ENCODE measurements at regions not wholly inside any gene's neighbourhood (a gene's known extent, or its start where the extent isn't known, plus 50 kb on each side); places are given as distances from the start of the nearest gene placed in this dataset.
"Not testable (repeated sequence)": the region's sequence is repeated elsewhere in the genome, so short reads cannot be mapped to it uniquely, and the experiment has no call there.

DNA sequence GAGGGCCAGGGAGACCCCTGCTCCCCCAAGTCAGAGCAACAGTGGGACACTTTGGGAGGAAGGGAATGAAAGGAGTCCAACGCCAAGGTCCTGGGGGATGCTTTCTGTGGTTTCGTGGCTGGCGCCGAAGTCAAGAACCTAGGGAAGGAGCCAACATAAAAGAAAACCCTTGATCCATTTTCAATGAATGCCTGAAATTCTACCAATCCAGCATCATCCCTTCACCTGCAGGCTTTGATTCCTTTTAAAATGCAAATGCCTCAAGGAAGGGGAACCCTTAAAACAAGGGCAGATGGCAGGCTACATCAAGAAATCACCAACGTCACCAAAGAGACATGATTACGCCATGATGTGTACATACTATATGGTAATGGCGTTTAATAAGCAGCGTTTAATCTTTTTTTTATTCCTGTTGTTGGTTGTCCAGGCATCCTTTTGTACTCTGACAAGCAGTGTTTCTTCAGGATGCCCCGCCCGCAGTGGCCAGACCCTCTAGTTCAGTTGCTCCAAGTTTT, 123.3 kb upstream of the SLC1A4 start:
- peaks cover 5% of the 10 kb centered on the region for H3K27me3 Mint-ChIP-seq
- peaks cover 1% of the 10 kb centered on the region for H3K4me1 Mint-ChIP-seq (ENCODE audit: low read depth)
- H3K9me3 Mint-ChIP-seq (ENCODE audit: low read depth), result no peaks in the 10 kb centered on the region
- H3K4me3 Mint-ChIP-seq, result peak overlapping the region; percentile 33
- no peak overlapping the region for H3K27ac Mint-ChIP-seq
- no peaks in the 10 kb centered on the region for H3K36me3 Mint-ChIP-seq

DNA sequence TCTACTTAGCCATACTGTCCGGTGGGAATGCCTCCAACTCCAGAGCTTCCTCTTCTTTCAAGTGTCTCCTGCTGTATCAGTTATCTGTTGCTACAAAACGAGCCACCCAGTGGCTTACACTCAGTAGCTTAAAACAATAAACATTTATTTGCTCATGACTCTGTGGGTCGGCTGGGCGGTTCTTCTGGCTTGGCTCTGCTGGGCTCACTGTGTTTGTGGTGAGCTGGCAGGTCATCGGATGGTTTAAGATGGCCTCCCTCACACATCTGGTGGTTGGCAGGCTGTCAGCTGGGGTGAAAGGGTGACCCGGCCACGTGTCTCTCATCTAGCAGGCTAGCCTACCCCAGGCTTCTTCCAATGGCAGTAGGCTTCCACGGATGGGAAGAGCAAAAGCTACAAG, 122.4 kb upstream of the SLC1A4 start:
- Mint-ChIP-seq H3K4me3 (peak overlapping the region; percentile 25), H3K27ac (no peak overlapping the region), H3K36me3 (no peaks in the 10 kb centered on the region), H3K9me3 (ENCODE audit: low read depth) (no peaks in the 10 kb centered on the region), H3K4me1 (ENCODE audit: low read depth) (peaks cover 1% of the 10 kb centered on the region), H3K27me3 (peaks cover 5% of the 10 kb centered on the region)

DNA sequence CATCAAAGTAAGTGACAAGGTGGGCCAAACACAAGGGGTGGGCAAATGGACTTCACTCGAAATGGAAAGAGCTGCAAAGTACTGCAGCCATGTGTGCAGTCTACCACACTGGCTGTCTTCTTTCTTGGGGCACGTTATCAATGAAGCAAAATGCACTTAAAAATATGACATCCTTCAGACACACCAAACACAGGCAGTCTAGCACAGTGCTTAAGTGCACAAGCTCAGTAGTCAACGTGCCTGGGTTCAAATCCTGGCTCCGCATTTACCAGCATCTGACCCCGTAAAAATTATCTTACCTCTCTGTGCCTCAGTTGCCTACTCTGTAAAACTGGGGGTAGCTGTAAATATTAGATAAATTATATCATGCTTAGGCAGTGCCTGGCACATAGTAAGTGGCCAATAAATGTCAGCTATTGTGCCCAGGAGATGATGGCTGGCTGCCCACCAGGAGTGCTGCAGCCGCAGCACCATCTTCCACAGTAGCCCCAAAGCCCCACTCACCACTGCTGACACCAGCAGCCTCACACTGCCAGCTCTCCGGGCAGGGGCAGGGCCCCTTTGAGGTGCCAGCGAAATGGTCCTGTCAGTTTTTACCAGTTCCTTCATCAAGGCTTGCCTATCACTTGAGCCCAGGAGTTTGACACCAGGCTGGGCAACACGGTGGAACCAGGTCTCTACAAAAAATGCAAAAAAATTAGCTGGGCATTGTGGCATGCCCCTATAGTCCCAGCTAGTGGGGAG, 121.8 kb upstream of the SLC1A4 start:
- peaks cover 5% of the 10 kb centered on the region for H3K27me3 Mint-ChIP-seq
- no peak overlapping the region for H3K4me3 Mint-ChIP-seq

DNA sequence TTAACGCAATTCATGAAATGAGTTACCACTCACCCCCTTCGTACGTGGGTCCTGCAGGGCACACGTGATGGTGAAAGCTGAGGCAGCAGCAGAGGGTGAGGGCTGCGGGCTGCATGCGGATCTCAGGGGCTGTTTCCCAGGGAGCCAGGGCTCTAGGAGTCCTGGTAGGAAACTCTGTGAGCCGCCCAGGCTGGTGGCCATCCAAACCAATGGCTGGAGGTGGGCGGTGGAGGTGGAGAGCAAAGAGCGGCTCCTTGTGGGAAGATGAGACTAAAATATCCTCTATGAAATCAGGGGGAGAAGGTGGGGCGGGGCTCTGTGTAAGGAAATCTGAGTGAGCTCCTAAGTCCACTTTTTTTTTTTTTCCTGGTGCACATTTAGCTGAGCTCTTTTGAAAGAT, 120.1 kb upstream of the SLC1A4 start:
- H3K4me3 Mint-ChIP-seq, result no peak overlapping the region
- no peak overlapping the region for H3K27ac Mint-ChIP-seq
- H3K36me3 Mint-ChIP-seq, result no peaks in the 10 kb centered on the region
- H3K4me1 Mint-ChIP-seq (ENCODE audit: low read depth), result peaks cover 3% of the 10 kb centered on the region
- H3K27me3 Mint-ChIP-seq, result peaks cover 5% of the 10 kb centered on the region
- H3K9me3 Mint-ChIP-seq (ENCODE audit: low read depth), result no peaks in the 10 kb centered on the region

More for the DNA sequence above, 121.8 kb upstream of the SLC1A4 start:
- Mint-ChIP-seq H3K9me3 (ENCODE audit: low read depth) (no peaks in the 10 kb centered on the region), H3K4me1 (ENCODE audit: low read depth) (peaks cover 1% of the 10 kb centered on the region), H3K27ac (no peak overlapping the region), H3K36me3 (no peaks in the 10 kb centered on the region)

DNA sequence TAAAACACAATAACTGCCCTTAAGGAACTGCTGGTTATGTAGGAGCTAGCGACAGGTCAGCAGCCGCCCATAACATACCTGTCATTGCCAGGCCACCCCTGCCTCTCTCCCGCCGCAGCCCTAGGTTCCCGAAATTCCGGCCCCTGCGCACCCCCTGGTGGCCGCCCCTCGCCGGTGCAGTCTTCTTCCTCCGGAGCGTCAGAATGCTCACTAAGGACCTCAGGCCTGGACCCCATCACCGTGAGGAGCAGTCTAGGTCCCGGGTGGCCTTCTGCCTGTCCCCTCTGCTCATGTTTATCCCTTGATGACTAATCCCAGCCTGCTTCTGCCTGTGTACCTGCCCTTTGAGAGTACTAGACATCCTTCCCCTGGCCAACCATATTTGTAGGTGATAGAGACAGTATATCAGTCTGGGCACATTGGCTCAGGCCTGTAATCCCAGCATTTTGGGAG, 115.7 kb upstream of the SLC1A4 start:
- peaks cover 2% of the 10 kb centered on the region for H3K4me1 Mint-ChIP-seq (ENCODE audit: low read depth)
- no peaks in the 10 kb centered on the region for H3K9me3 Mint-ChIP-seq (ENCODE audit: low read depth)
- no peak overlapping the region for H3K4me3 Mint-ChIP-seq
- no peaks in the 10 kb centered on the region for H3K36me3 Mint-ChIP-seq
- peaks cover 1% of the 10 kb centered on the region for H3K27me3 Mint-ChIP-seq
- no peak overlapping the region for H3K27ac Mint-ChIP-seq

DNA sequence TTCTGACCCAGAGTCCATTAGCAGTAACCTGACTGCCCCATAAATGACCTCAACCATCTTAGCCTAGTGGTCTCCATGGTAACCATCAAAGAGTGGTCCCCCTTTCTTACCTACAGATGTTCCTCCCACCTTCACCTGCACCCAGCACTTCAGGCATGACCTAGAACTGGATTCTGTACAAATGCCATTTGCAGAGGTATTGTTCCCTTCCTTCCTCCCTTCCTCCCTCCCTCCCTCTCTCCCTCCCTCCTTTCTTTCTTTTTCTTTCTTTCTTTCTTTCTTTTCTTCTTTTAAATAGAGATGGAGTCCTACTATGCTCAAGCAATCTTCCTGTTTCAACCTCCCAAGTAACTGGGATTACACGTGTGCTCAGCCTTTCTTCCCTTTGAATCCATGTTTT, 114.6 kb upstream of the SLC1A4 start:
- no peaks in the 10 kb centered on the region for H3K9me3 Mint-ChIP-seq (ENCODE audit: low read depth)

DNA sequence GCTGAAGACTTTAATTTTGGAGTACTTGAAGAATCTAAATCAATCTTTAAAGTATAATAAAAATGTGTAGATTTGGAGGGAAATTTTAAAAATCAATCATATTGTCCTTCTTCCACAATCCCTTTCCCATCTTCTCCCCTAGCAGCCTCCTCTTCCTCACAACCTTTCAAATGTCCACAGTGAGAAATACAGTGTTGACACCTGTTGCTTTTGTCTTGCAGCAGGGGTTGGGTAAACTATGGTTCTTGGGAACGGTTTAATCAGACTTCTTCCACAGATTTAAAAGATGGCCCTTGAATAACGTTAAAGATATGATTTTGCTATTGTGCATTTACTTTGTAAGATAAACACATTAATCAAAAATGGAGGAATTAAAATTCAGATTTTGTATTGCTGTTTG, 113.8 kb upstream of the SLC1A4 start:
- no peaks in the 10 kb centered on the region for H3K9me3 Mint-ChIP-seq (ENCODE audit: low read depth)
- H3K27me3 Mint-ChIP-seq, result peaks cover 1% of the 10 kb centered on the region
- H3K36me3 Mint-ChIP-seq, result no peaks in the 10 kb centered on the region
- H3K4me1 Mint-ChIP-seq (ENCODE audit: low read depth), result peaks cover 2% of the 10 kb centered on the region
- H3K4me3 Mint-ChIP-seq, result no peak overlapping the region
- H3K27ac Mint-ChIP-seq, result no peak overlapping the region

More for the DNA sequence above, 114.6 kb upstream of the SLC1A4 start:
- H3K4me1 Mint-ChIP-seq (ENCODE audit: low read depth), result peaks cover 2% of the 10 kb centered on the region
- no peak overlapping the region for H3K27ac Mint-ChIP-seq
- no peak overlapping the region for H3K4me3 Mint-ChIP-seq
- H3K36me3 Mint-ChIP-seq, result no peaks in the 10 kb centered on the region
- H3K27me3 Mint-ChIP-seq, result peaks cover 1% of the 10 kb centered on the region

DNA sequence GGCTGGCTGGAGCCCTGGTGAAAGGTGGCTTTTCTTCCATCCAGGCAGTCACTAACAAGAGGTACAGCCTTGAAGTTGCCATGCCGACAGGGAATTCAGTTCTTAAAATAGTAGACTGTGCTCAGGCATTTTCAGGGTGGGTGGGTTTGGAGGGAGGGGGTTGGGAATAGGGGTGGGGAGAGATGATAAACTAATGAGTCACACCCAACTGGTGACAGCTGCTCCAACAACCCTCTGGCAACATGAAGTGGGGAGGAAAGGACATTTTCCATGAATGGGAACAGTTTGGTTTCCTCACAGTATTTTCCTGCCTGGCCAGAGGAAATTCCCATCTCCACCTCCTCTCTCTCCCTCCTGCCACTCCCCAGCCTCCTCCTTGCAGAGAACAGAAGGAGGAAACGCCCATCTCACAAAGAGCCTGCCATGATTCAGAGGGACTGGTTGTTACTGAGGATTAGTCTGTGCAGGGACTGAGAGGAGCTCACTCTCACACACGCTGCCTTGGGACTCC, 113.0 kb upstream of the SLC1A4 start:
- Mint-ChIP-seq H3K36me3 (no peaks in the 10 kb centered on the region), H3K27ac (no peak overlapping the region), H3K4me1 (ENCODE audit: low read depth) (peaks cover 4% of the 10 kb centered on the region), H3K4me3 (no peak overlapping the region), H3K27me3 (peaks cover 1% of the 10 kb centered on the region), H3K9me3 (ENCODE audit: low read depth) (no peaks in the 10 kb centered on the region)

DNA sequence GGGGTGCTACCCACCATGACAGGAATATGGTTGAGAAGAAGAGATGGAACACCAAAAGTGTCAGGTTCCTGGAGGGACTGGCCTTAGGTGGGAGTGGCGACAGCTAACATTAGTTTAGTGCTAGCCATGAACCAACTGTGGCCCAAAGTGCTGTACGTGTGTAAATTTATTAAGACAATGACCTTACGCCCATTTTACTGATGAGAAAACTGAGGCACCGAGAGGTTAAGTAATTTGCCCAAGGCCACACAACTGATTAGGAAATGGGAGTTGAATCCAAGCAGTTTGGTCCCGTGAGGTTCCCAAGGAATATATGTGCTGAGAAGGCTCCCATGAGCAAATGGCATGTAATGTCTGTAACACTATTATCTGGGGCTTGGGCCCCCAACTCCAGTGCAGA, 109.5 kb upstream of the SLC1A4 start:
- peaks cover 1% of the 10 kb centered on the region for H3K27me3 Mint-ChIP-seq
- peaks cover 6% of the 10 kb centered on the region for H3K4me1 Mint-ChIP-seq (ENCODE audit: low read depth)
- H3K9me3 Mint-ChIP-seq (ENCODE audit: low read depth), result no peaks in the 10 kb centered on the region
- H3K27ac Mint-ChIP-seq, result no peak overlapping the region
- no peak overlapping the region for H3K4me3 Mint-ChIP-seq
- H3K36me3 Mint-ChIP-seq, result no peaks in the 10 kb centered on the region

DNA sequence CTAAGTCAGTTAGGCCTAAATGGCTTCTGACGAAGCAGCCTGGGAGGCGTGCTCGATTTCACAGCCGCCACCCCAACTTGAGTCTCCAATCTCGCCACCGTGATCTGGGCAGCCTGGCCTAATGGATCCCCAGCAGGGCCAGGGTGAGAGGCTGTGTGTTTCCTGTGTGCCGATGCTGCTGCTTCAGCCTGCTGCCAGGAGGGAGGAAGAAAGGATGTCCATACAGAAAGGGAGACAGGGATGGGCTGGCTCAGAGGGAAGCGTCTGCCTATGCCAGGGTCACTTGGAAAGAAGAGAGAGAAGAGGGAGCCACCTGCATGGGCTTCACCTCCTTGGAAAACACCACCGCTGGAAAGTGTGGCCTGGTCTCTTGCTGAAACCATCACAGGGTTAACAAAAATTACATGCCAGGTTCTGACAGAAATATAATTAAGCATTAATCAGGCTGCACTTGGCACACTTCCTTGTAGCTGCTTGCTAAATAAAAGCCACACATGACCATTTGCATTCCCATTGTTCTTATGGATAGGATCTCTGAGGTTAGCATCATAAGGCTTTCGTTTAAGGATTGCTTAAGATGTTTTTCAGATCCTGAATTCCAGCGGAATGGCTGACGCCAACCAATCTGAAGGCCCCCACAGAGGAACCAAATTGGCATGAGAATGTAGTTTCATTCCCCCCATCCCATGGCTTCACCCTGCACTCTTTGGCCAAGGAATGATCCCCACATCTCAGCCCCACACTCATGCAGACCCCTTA, 108.8 kb upstream of the SLC1A4 start:
- Mint-ChIP-seq H3K4me3 (no peak overlapping the region), H3K9me3 (ENCODE audit: low read depth) (no peaks in the 10 kb centered on the region), H3K36me3 (no peaks in the 10 kb centered on the region), H3K27me3 (no peaks in the 10 kb centered on the region), H3K4me1 (ENCODE audit: low read depth) (peaks cover 6% of the 10 kb centered on the region), H3K27ac (no peak overlapping the region)

DNA sequence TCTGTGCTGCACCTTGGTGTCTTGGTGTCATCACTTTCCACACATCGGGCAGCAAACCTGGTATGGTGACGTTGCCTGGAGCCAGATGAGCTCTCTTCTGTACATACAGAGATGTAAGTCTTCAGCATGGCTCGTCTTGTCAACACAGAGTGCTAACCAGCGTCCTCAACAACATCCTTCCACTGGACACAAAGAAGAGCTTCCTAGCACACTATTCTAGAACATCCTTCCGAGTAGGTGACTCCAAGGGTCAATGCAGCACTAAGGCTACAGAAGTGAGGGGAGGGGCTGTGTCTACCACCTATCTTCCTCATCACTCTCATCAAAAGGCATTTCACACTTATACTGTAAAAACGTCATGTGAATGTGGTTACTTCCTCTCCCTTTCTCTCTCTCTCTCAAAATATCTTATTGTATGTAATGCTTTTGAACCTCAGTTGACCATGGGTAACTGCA, 108.1 kb upstream of the SLC1A4 start:
- Mint-ChIP-seq H3K27ac (no peak overlapping the region), H3K4me3 (no peak overlapping the region), H3K36me3 (no peaks in the 10 kb centered on the region), H3K27me3 (no peaks in the 10 kb centered on the region), H3K4me1 (ENCODE audit: low read depth) (peaks cover 6% of the 10 kb centered on the region), H3K9me3 (ENCODE audit: low read depth) (no peaks in the 10 kb centered on the region)

DNA sequence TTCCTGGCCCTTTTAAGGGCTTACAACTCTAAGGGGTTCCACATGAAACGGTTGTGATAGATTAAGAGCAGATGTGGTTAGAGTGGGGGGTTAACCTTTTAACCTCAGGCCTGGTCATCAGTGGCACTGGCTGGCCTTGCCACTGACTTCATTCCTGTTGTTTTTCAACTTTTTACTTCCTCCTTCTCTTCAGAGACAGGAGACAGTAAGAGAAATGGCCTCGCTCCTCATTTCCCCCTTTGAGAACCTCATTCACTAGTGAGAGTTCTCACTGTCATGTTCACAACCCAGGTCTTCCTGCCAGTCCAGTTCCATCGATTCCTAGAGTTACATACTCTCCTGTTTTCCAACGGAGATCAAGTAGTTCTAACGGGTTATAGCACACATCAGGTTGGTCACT, 101.6 kb upstream of the SLC1A4 start:
- no peak overlapping the region for H3K27ac Mint-ChIP-seq
- peaks cover 2% of the 10 kb centered on the region for H3K36me3 Mint-ChIP-seq
- no peaks in the 10 kb centered on the region for H3K9me3 Mint-ChIP-seq (ENCODE audit: low read depth)
- no peaks in the 10 kb centered on the region for H3K4me1 Mint-ChIP-seq (ENCODE audit: low read depth)
- H3K27me3 Mint-ChIP-seq, result peaks cover 3% of the 10 kb centered on the region
- H3K4me3 Mint-ChIP-seq, result no peak overlapping the region

DNA sequence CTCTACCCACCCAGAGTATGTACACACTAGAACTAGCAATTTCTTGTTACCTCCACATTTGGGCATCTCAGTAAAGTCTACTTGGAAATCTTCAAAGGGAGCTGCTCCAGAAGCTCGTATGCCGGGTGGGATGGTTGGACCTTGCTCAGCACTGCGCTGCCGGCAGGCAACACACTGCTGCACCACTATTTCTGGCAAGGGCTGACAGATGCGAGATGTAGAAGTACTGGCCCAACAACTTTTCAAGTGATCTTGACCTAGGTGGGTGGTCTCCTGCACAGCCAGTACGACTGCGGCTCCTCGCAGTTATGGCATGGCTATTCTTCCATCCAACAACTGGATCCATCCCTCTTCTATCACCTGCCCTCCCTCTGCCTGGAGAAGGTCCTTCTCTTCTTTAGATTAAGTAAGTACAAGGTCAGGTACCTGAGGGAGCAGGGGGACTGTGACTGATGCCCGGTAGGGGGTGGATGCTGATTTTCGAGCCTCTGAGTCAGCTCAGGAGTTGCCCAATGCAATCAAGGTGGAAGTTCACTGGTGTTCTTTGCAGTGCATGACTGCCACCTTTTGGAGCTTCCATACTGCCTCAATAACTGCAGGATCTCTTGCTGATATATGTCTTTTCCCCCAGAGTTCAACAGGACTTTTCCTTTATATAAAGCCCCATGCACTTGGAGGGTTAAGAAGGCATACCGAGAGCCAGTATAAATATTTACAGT, 100.4 kb upstream of the SLC1A4 start:
- no peaks in the 10 kb centered on the region for H3K9me3 Mint-ChIP-seq (ENCODE audit: low read depth)
- peaks cover 6% of the 10 kb centered on the region for H3K27me3 Mint-ChIP-seq
- no peak overlapping the region for H3K27ac Mint-ChIP-seq
- peaks cover 2% of the 10 kb centered on the region for H3K36me3 Mint-ChIP-seq
- H3K4me3 Mint-ChIP-seq, result no peak overlapping the region
- H3K4me1 Mint-ChIP-seq (ENCODE audit: low read depth), result no peaks in the 10 kb centered on the region

DNA sequence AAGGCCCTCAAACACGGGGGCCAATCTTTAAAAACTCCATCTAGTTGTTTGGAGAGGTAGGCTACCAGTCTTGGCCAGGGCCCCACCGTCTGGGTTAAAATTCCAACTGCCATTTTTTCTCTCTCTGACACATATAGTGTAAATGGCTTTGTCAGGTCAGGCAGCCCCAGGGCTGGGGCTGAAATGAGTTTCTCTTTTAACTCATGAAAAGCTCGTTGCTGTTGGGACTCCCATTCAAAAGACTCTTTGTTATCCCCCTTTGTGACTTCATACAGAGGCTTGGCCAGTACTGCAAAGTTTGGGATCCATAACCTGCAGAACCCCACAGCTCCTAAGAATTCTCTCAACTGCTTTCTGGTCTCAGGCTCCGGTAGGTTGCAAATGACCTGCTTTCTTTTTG, 99.4 kb upstream of the SLC1A4 start:
- Mint-ChIP-seq H3K9me3 (ENCODE audit: low read depth) (no peaks in the 10 kb centered on the region), H3K36me3 (peaks cover 2% of the 10 kb centered on the region), H3K27ac (no peak overlapping the region), H3K27me3 (peaks cover 6% of the 10 kb centered on the region), H3K4me3 (no peak overlapping the region), H3K4me1 (ENCODE audit: low read depth) (no peaks in the 10 kb centered on the region)

DNA sequence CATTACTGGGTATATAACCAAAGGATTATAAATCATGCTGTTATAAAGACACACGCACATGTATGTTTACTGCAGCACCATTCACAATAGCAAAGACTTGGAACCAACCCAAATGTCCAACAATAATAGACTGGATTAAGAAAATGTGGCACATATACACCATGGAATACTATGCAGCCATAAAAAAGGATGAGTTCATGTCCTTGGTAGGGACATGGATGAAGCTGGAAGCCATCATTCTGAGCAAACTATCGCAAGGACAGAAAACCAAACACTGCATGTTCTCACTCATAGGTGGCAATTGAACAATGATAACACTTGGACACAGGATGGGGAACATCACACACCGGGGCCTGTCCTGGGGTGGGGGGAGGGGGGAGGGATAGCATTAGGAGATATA, 92.6 kb upstream of the SLC1A4 start:
- H3K27ac Mint-ChIP-seq; H3K4me1 Mint-ChIP-seq (ENCODE audit: low read depth); H3K4me3 Mint-ChIP-seq; H3K9me3 Mint-ChIP-seq (ENCODE audit: low read depth); H3K36me3 Mint-ChIP-seq; H3K27me3 Mint-ChIP-seq: not testable (repeated sequence)

All from activated naive CD8-positive, alpha-beta T cell (primary cell).